HG02642 (cell line): ENCODE measurements at regions not wholly inside any gene's neighbourhood (a gene's known extent, or its start where the extent isn't known, plus 50 kb on each side); places are given as distances from the start of the nearest gene placed in this dataset.
"Not testable (repeated sequence)": the region's sequence is repeated elsewhere in the genome, so short reads cannot be mapped to it uniquely, and the experiment has no call there.

ENCODE experiments used
- ATAC-seq: cut with Tn5 transposase; IDR thresholded peaks from one replicate; pipeline ENCODE4 v1.9.1; 2021; ENCODE audit warnings: mild to moderate bottlenecking; ENCODE audit not compliant: unreplicated experiment, poor library complexity

DNA sequence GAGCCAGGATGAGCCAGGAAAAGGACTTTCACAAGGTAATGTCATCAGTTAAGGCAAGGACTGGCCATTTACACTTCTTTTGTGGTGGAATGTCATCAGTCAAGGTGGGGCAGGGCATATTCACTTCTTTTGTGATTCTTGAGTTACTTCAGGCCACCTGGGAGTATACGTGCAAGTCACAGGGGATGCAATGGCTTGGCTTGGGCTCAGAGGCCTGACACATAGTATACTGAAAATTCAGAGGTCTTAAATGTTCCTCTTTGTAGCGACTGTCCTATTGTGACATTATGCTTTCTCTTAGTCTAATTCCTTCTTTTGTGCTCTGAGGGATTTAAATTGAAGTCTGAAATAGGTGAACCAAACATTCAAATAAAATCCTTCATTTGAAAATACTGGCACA, 121.8 kb upstream of the TFPI start:
- not testable (repeated sequence) for ATAC-seq

DNA sequence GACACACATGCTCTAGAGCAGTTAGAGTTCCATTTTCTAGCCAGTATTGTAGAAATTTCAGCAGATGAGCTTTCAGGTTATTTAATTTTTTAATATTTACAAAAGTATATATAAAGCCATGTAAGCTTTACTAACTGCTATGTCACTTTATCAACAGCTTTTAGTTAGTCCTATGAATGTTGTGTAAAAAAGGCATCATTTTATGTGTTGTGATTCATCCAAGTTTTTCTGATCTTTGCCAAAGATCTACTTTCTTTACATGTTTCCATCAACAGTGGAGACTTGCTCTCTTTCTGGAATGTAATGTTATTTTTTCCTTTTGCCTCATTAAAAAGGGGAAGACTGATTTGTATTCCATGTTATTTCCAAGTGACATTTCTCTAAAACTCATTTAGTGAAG, 125.2 kb upstream of the TFPI start:
- no peak for ATAC-seq

DNA sequence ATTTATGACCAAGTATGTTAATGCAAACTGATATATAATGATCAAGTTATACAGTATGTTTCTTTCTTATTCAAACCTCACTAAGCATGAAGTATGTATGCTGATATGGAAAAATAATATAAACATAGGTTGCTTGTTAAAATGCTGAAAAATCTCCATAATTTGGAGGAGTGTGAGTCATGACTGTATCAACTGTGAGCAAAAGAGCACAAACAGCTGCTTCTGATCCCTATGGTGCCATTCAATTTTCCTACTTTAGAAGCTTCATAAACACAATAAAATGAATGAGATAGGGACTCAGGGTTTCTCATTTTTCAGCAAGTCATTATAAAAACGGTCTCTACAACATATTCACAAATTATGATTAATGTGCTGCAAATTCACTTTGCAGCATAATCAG, 129.9 kb upstream of the TFPI start:
- no peak for ATAC-seq

DNA sequence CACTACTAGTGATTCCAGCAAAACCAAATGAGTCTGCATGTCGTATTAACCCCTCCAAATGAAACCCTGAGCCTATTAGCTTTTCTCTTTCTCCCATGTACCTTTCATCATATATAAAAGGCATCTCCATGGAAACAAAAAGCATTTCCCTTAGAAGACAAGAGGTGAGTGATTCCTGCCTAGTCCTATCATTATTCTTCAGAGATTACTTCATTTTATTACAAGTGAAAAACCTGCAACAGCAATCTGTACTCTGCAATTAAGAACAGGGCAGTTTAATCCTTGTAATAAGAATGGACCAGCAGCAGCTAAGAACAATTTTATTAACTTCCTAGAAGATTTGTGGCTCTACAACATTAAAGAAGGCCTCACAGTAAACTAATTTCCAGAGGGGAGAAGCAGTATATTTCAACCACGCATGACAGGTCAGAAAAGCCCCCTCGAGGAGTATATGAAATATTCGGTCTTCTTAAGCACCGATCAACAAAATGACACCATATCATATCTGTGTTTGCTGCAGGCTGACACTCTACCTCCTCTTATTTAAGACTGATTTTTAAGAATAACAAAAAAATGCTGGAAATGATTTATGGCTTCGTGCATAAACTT, 132.3 kb upstream of the TFPI start:
- ATAC-seq, result no peak

DNA sequence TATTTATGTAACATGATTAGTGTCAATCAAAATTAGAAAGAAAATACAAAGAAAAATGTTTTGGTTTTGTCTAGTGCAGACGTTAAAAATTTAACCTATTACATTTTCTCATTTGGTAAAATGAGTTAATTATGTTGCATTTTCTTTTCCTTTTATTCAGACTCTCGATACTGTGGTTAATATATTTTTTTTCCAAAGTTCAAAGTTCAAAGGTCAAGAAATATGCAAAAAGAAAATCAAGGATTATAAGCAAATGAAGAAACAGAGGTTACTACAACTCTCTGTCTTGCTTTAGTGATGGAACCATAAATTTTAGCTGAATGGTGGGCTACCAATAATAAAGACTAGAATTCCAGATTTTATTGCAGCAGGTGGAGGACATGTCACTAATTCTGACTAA, 133.3 kb upstream of the TFPI start:
- no peak for ATAC-seq

DNA sequence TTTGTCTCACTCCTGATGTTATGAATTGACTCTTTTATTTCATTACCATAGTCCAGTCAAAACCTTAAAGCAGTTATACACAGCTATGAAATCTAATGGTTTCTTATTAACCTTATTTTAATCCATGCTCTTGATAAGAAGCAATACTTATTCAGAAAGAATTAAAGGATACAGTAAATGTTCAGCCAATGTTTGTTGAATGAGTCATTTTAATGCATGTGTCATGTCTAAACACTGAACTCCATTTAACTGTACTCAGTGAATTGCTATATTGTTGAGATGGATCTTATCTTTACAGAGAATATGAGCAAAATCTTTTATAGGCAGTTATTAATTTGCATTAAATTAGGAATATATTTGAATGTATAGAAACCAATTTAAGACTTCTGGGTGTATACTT, 135.1 kb upstream of the TFPI start:
- no peak for ATAC-seq

DNA sequence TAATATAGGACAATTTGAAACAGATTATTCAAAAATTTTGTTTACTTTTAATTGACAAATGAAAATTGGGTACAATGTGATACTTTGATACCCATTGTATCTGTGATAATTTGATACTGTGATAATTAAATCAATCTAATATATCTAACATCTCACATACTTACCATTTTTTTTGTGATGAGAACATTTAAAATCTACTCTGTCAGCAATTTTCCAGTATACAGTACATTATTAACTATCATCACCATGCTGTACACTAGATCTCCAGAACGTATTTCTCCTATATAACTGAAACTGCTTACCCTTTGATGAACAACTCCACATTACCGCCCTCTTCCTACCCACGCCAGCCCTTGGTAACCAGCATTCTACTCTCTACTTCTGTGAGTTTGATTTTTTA, 139.7 kb upstream of the TFPI start:
- ATAC-seq, result no peak

DNA sequence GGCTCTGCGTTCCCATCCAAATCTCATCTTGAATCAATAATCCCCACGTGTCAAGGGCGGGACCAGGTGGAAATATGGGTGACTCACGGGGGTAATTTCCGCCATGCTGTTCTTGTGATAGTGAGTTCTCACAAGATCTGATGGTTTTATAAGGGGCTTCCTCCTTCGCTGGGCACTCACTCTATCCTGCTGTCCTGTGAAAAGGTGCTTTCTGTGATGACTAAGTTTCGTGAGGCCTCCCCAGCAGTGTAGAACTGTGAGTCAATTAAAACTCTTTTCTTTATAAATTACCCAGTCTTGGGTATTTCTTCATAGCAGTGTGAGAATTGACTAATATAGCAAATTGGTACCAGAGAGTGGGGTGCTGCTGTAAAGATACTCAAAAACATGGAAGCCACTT, 142.4 kb upstream of the TFPI start:
- not testable (repeated sequence) for ATAC-seq

DNA sequence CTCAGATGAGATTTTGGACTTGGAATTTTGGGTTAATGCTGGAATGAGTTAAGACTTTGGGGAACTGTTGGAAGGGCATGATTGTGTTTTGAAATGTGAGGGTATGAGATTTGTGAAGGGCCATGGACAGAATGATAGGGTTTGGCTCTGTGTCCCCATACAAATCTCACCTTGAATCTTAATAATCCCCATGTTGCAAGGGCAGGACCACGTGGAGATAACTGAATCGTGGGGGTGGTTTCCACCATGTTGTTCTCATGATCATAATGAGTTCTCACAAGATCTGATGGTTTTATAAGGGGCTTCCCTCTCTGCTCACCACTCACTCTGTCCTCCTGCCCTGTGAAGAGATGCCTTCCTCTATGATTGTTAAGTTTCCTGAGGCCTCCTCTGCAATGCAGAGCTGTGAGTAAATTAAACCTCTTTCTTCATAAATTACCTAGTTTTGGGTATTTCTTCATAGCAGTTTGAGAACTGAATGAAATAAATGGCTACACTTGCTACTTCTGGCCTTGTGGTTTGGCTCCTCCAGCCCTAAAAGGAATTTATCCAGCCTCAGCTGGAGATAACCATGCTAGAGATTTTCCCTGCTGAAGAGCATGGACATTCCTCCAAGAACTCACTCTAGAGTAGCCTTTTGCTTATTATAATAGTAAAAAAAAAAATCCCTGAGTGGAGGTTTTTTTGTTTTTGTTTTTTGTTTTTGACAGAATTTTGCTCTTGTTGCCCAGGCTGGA, 144.3 kb upstream of the TFPI start:
- no peak for ATAC-seq

DNA sequence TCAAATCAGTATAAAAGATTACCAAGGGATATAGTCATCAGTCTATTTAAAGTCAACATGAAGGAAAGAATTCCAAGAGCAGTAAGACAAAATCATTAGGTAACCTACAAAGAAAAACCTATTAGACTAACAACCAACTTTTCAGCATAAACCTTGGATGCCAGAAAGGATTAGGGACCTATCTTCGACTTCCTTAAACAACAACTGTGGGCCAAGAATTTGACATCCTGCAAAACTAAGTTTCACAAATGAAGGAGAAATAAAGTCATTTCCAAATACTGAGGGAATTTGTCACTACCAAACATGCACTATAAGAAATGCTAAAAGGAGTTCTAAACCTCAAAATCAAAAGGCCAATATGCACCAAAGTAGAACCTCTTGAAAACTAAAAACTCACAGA, 147.9 kb upstream of the TFPI start:
- no peak for ATAC-seq

DNA sequence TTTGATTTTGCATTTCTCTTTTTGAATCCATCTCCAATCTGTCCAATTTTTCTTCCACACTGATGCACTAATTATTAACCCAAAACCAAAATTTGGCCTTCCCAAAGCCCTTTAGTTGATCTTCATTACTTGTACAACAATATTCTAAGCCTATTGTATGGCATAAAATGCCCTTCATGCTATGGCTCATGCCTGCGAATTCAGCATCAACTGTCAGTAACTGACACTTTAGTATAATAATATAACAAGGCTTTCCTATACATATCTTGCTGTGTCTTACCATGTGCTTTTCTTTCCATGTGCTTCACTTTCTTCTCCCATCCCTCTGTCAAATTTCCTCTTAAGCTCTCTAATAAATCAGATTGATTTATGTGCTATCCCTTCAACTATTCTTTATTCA, 154.0 kb upstream of the TFPI start:
- no peak for ATAC-seq

DNA sequence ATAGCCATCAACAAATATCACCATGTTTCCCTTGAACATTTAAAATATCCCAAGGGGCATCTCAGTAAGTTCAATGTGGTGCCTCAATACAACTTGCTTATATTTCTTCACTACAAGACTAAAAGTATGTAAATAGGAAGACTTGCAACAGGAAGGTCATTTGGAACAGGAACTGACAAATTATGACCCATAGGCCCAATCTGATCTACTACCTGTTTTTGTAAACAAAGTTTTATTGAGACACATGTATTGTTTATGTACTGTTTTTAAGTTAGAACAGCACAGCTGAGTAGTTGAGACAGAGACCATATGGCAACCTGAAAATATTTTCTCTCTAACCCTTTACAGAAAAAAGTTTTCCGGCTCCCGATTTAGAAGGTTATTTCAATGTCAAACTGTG, 154.8 kb upstream of the TFPI start:
- ATAC-seq, result no peak

DNA sequence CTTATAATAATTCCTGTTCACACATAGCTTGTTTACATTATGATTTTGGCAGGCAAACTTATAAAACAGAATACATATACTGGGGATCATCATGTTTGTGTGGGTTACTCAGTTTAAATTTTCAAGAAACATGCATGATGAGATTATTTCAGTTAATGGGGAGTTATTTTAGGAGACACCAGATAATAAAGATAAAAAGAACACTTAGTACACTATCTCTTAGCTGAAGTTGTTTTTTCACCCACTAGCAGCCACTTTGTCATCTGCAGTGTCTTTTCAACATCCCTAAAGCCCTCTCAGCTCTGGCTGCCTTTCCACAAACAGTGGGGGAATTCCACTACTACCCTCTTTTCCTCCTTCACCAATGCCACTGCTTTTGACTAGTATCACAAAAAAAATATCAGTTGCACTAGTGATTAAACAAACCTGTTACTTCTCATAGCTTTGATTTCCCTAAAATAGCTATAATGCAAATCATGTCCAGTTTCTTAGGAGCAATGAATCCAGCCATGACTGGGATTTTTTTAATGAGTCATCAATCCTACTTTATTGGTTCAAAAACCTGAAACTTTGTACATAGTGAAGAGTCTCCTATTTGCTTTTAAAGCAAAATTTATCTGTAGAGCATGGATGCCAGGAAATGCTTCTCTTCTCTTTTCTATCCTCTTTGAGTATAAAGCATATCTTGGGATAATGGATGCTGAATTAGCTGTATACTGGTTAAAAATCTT, 156.7 kb upstream of the TFPI start:
- no peak for ATAC-seq

DNA sequence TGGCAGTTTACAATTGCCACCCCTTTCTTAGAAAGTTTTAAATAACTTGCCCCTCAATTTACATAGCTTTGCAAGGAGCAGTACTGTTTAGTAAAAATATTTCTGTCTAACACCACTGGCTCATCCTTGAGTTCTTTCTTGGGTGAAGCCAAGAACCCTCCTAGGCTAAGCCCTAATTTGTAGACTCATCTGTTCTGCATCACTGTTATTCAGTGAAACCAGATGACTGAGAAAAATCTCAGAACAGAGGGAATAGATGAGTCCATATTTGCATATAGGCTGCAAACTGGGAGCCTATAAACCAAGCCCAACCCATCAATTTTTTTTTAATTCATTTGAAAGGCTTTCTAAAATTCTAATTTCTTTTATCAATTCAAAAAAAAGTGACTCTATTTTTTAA, 161.4 kb upstream of the TFPI start:
- ATAC-seq, result no peak

DNA sequence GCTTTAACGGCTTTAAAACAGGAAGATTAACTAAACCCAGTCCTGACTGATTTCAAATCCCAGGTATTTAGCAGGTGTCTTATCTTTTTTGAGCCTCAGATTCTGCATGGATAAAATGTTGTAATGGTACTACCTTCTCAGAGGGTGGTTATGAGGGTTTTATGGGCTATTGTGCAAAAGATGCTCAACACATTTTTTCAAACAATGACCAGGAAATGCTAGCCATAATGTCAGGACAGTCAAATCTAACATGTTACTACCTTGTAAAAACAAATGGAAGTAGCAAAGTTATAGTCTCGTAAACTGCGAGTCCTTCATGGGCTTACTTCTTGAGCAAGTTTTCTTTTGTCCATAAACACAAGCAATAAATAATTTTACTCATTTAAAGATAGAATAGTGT, 162.1 kb upstream of the TFPI start:
- no peak for ATAC-seq

DNA sequence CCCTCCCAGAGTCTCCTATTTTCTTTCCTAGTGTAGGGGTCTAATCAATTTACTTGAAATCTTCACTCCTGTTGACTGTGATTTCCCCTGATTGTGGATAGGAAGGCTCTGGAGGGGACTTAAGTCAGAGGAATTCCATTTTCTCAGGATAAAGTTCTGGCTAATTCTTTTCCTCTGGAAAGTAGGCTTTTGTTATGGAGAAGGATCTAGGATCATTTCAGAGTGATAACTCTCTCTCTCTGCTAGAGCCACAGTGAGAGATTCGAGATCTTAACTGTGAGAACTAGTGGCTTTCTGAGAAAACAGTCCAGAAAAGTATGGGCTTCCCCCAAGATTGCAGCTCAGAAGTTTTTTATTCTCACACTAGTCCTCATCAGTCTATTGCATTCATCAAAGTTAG, 163.9 kb upstream of the TFPI start:
- no peak for ATAC-seq

DNA sequence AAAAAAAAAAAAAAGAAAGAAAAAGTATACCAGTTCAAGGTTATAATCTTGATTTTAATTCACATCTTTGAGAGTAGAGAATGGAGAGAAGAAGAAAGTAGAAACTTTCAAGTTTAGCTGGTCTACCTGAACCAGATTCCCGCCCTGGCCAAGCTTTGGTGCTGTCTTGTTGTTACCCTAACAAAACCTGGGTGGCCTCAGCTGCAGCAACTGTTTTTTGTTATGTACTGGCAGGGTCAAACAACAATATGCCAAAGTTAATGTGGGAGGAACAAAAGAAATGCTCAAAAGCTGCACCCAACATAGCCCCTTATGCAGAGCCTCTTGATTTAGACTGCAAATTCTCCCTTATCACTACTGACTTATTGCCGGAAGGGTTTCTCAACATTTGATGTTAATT, 165.3 kb upstream of the TFPI start:
- ATAC-seq, result no peak

DNA sequence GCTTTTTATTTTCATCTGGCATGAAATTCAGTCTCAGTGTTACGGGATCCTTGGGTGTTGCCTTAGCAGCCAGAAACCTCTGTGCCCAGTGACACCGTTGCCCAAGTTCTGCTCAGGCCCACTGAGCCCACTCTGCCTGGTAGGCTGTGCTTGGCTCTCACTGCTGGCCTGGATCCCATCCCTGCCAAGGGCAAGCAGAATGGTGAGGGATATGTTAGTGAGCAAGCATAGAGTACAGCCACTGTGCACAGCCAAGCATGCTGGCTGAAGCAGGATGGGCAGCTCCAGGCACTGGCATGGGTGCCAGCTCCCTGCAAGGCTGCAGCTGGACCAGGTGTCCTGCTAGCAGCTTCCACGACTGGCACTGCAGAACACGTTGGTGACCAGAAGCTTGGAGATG, 194.7 kb upstream of the TFPI start:
- no peak for ATAC-seq

DNA sequence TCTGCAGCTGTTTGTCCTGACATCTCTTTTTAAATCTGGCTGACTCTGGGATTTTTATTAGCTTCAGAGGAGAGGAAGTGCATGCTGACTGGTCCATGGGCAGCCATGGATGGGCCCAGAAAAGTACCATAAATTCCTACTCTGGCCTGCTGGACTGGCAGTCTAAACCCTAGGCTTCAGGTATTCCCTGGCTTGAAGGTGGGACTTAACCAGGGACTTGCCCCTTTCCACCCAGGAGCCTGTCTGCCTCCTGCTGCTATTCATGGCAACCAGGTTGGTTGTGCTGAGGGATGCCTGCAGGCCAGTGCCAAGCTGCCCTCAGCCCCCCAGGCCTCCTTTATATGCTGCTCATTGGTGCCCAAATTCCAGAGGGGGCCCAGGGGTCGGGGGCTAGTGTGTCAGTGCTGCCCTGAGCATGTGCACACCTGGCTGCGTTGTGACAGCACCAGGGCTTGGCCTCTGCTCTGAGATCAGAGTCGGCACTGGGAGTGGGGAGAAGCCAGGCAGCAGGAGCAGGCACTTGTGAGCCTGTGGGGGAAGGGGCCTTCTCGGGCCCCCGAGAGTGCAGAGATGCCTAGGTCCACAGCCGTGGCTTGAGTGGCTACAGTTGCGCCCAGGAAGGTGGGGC, 195.7 kb upstream of the TFPI start:
- ATAC-seq, result no peak

DNA sequence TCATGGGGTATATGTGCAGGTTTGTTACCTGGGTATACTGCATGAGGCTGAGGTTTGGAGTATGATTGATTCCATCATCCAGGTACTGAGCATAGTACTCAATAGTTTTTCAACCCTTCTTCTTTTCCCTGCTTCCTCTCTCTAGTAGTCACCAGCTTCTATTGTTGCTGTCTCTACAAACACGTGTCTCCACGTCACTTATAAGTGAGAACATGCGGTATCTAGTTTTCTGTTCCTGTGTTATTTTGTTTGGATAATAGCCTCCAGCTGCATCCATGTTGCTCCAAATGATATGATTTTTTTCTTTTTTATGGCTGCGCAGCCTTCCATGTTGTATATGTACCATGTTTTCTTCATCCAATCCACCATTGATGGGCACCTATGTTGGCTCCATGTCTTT, 214.8 kb upstream of the TFPI start:
- ATAC-seq, result no peak

DNA sequence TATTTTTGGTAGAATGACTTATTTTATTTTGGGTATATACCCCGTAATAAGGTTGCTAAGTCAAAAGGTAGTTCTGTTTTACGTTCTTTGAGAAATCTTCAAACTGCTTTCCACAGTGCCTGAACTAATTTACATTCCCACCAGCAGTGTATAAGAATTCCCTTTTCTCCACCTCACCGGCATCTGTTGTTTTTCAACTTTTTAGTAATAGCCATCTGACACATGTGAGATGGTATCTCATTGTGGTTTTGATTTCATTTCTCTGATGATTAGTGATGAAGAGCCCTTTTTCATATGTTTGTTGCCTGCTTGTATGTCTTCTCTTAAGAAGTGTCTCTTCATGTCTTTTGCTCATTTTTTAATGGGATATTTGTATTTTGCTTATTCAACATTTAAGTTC, 215.2 kb upstream of the TFPI start:
- ATAC-seq, result no peak
